ENCODE measurements at regions not wholly inside any gene's neighbourhood (a gene's known extent, or its start where the extent isn't known, plus 50 kb on each side); places are given as distances from the start of the nearest gene placed in this dataset.

- Histone ChIP-seq H3F3A (ENCODE audit: insufficient read depth) (no peaks in the 10 kb centered on the region), H3K4me2 (ENCODE audit: low read depth, low read length, poor library complexity, severe bottlenecking) (no peak overlapping the region), H3K79me2 (ENCODE audit: insufficient read depth, low read length) (no peaks in the 10 kb centered on the region), H3K27me3 (ENCODE audit: low read length) (no peaks in the 10 kb centered on the region), H4K20me1 (ENCODE audit: low read depth, low read length) (no peaks in the 10 kb centered on the region), H3K27ac (ENCODE audit: low read depth, low read length) (no peak overlapping the region), H3K9ac (ENCODE audit: low read length) (no peak overlapping the region), H3K4me3 (ENCODE audit: insufficient read depth, low read length, poor library complexity, severe bottlenecking) (no peak overlapping the region), H3K9me2 (replicated peaks; ENCODE audit: insufficient read depth, low read length) (no peaks in the 10 kb centered on the region), H2AFZ (ENCODE audit: low read depth, low read length, severe bottlenecking) (no peak overlapping the region), H3K36me3 (ENCODE audit: low read length) (no peaks in the 10 kb centered on the region), H3K9me3 (ENCODE audit: insufficient read depth, low read length) (no peaks in the 10 kb centered on the region)
- no peak for TF ChIP-seq CTCF (IDR thresholded peaks at IDR 0.05; ENCODE audit: insufficient read depth, low read length, poor library complexity, severe bottlenecking)
- TF ChIP-seq EZH2phosphoT487 (conservative IDR thresholded peaks at IDR 0.05; ENCODE audit: low read length): no peak
These were observed 108.1 kb upstream of the GJB6 start for GRCh38 chr13:20340136-20340758.

GRCh38 chr13:20337884-20338551, 105.9 kb upstream of the GJB6 start:
- no peak overlapping the region for H3K27ac ChIP-seq (ENCODE audit: low read depth, low read length)
- TF ChIP-seq CTCF (IDR thresholded peaks at IDR 0.05; ENCODE audit: insufficient read depth, low read length, poor library complexity, severe bottlenecking) (no peak), EZH2phosphoT487 (conservative IDR thresholded peaks at IDR 0.05; ENCODE audit: low read length) (no peak)
- no peak overlapping the region for H2AFZ ChIP-seq (ENCODE audit: low read depth, low read length, severe bottlenecking)
- H3K36me3 ChIP-seq (ENCODE audit: low read length): no peaks in the 10 kb centered on the region
- H3K9ac ChIP-seq (ENCODE audit: low read length): no peak overlapping the region
- no peak overlapping the region for H3K4me2 ChIP-seq (ENCODE audit: low read depth, low read length, poor library complexity, severe bottlenecking)
- no peak overlapping the region for H3K4me3 ChIP-seq (ENCODE audit: insufficient read depth, low read length, poor library complexity, severe bottlenecking)
- no peaks in the 10 kb centered on the region for H3K9me2 ChIP-seq (replicated peaks; ENCODE audit: insufficient read depth, low read length)
- H4K20me1 ChIP-seq (ENCODE audit: low read depth, low read length): no peaks in the 10 kb centered on the region
- H3F3A ChIP-seq (ENCODE audit: insufficient read depth): no peaks in the 10 kb centered on the region
- H3K9me3 ChIP-seq (ENCODE audit: insufficient read depth, low read length): no peaks in the 10 kb centered on the region
- no peaks in the 10 kb centered on the region for H3K27me3 ChIP-seq (ENCODE audit: low read length)
- H3K79me2 ChIP-seq (ENCODE audit: insufficient read depth, low read length): no peaks in the 10 kb centered on the region

GRCh38 chr13:20336761-20337160, 104.6 kb upstream of the GJB6 start:
- no peaks in the 10 kb centered on the region for H3K9me2 ChIP-seq (replicated peaks; ENCODE audit: insufficient read depth, low read length)
- H3K27me3 ChIP-seq (ENCODE audit: low read length): no peaks in the 10 kb centered on the region
- no peaks in the 10 kb centered on the region for H4K20me1 ChIP-seq (ENCODE audit: low read depth, low read length)
- H3K36me3 ChIP-seq (ENCODE audit: low read length): no peaks in the 10 kb centered on the region
- no peak overlapping the region for H3K4me3 ChIP-seq (ENCODE audit: insufficient read depth, low read length, poor library complexity, severe bottlenecking)
- H3K79me2 ChIP-seq (ENCODE audit: insufficient read depth, low read length): no peaks in the 10 kb centered on the region
- no peaks in the 10 kb centered on the region for H3F3A ChIP-seq (ENCODE audit: insufficient read depth)
- no peak overlapping the region for H3K4me2 ChIP-seq (ENCODE audit: low read depth, low read length, poor library complexity, severe bottlenecking)
- H3K27ac ChIP-seq (ENCODE audit: low read depth, low read length): no peak overlapping the region
- H3K9me3 ChIP-seq (ENCODE audit: insufficient read depth, low read length): no peaks in the 10 kb centered on the region
- no peak overlapping the region for H3K9ac ChIP-seq (ENCODE audit: low read length)
- no peak overlapping the region for H2AFZ ChIP-seq (ENCODE audit: low read depth, low read length, severe bottlenecking)
- TF ChIP-seq CTCF (IDR thresholded peaks at IDR 0.05; ENCODE audit: insufficient read depth, low read length, poor library complexity, severe bottlenecking) (no peak), EZH2phosphoT487 (conservative IDR thresholded peaks at IDR 0.05; ENCODE audit: low read length) (no peak)
